8988T (cell line): ENCODE measurements at regions not wholly inside any gene's neighbourhood (a gene's known extent, or its start where the extent isn't known, plus 50 kb on each side); places are given as distances from the start of the nearest gene placed in this dataset.
"Not testable (repeated sequence)": the region's sequence is repeated elsewhere in the genome, so short reads cannot be mapped to it uniquely, and the experiment has no call there.

Experiments used
- DNase-seq: peaks from one replicate; pipeline ENCODE4 v3.0.0; 2011

DNA sequence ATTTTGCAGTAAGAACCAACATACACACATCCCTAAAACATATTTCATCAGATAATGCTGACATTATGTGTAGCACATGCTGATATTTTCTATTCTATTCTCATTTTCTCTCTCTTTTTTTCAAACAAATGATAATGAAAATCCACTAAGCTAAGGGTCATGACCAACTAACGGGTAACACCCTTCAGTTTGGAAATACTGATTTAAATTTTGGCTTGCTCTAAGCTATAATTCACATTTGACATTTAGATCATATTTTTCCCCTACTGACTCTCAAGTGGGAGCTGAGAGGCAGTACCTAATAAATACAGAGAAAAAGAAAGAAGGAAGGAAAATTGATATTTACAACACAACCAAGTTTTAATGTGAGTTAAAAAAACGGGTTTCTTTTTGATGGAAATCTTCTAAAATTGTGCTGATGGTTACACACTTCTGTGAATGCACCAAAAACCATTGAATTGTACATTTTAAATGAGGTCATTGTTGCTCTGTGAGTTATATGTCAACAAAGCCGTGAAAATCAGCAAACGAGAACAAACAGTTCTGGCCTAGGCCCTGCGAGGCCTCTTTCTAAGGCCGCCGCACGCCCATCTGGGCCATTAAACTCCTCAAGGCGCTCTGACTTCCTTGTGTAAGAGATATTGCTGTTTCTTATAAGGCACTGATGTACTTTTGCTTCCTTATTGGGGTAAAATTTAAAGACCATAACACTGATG lies 124.2 kb downstream of the GALR1 start:
- no peak for DNase-seq

DNA sequence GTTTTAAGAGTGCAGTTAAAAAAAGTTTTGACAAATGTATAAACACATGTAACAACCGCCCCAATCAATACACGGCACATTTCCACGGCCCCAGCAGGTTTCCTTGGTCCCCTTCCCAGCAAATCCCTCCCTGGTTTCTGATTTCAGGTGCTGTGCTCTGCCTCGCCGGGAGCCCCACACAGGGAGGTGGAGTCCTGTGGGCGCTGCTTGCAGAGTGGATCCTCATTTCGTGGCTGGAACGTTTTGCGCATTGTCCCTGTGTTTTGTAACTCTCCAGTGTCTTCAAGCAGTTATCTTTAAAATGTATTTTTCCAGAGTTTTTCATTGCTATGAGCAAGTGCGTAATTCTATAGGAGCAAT lies 124.8 kb downstream of the GALR1 start:
- no peak for DNase-seq

DNA sequence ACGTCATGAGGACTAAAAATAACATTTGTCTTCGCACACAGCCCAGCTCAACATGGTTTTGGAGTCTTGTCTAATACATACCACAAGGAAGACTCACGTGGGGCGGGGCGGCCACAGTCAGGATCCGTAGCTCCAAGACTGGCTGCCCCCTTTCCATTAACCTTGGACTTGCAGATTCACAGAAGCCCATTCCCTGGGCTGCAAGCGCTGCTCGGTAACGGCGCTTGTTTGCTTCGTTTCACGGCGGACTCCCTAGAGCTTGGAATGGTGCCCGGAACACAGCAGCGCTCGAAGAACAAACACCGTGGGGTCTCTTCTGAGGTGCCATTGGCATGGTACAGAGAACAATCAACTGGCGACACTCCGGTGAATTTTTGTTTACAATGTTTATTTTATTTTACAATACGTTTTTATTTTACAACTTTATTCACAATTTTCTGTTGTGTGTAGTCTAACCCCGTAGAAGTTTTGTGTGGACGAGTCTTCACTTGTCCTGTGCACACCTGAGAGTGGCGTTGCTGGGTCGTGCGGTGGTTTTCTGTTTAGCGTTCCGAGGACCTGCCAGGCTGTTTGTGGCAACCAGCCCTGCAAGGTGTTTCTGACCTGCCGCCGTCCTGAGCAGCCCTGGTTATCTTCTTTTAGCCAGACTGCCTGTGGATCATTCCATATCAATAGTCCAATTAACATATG lies 126.5 kb downstream of the GALR1 start:
- DNase-seq: no peak

DNA sequence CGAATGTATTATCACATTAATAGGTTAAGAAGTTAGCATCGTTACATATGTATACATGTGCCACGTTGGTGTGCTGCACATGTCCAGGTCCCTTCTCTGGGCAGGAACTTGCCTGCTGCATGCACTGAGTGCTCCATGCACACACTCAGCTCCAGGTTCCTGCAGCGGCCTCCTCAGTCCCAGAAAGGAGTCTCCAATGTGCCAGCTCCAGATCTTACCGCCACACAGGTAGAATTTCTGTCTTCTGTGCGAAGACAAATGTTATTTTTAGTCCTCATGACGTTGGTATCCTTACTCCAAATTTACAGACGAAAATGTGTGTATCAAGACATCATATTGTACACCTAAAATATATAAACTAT lies 127.1 kb downstream of the GALR1 start:
- no peak for DNase-seq

DNA sequence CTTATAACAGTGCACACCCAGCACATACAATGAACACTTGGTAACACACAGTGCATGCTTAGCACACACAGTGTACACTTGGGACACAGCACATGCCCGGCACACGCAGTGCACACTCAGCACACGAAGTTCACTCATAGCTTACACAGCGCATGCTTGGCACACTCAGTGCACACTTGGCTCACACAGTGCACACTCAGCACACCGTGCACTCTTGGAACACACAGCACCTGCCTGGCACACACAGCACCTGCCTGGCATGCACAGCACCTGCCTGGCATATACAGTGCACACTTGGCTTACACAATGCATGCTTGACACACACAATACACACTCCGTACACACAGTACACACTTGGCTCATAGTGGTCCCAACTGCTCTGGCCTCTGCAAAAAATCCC lies 128.2 kb downstream of the GALR1 start:
- DNase-seq: no peak

DNA sequence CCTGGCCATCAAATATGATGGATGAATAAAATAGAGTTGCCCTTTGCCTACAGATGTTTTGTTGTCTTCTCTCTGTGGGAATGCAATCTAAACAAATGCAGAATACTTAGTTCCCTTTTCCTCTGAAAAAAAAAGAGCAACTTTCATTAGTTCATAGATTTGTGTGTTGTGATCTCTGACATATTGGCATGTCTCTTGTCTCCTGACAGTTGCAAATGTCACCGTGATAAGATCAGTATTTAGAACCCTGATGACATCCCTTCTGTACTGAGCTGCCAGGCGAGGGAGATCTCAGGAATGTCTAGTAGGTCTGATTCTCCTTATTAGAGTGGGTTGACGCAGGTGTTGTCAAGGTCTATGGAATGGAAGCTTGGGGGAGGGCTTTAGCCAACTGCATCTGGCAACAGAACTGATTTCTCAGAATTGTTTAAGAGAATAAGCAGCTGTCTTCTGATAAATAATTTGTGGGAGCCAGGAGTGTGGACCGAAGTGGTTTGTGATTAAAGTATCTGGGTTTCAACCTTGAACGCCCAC lies 130.4 kb downstream of the GALR1 start:
- DNase-seq: no peak

DNA sequence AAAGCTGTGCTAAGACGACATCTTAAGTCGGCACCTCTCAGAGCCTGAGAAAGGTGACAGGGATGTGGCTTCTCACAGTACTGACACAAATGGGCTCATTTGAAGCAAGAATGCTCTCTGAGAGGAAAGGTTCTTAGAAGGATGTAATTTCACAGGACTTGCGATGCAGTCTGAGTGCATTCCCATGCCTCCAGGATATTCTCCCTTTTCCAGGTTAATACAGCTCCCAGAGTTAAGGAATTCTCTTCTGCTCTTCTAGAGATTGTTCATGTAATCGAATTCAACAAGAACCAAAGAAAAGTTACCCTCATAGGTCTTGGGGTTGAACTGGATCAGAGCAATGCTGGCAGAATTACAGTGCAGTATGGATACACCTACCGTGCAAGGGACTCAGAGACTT lies 131.0 kb downstream of the GALR1 start:
- no peak for DNase-seq

DNA sequence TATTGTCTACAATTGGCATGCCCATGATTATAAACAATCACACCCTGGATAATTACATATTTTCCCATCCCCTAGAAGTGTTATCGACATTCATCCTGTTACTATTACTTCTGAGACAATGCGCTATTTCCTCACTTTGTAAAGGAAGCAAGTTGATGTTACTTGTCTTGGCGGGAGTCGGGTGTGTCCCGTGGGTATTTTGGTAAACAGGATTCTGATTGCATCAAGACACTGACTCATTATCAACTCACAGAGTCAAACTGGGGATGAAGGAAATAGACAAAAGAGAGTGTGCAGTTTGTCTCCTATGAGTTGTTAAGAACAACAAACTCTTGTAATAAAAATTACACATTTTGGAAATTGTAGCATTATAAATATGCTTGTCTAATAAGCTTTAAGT lies 142.7 kb downstream of the GALR1 start:
- DNase-seq: no peak

DNA sequence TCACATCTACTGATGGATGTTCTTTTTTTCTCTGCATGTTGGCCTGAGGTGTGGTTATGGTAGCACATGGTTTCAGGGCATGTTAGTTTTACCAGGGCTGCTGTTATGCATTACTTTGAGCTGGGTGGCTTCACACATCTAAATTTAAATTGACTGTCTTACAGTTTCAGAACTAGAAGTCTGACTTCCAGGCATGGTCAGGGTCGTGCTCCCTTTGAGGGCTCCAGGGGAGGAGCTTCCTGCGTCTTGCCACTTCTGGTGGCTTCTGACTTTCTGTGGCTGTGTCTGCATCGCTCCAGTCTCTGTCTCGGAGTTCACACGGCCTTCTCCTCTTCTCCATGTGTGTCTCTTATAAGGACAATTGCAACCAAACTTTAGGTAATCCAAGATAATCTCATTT lies 143.9 kb downstream of the GALR1 start:
- DNase-seq: no peak

DNA sequence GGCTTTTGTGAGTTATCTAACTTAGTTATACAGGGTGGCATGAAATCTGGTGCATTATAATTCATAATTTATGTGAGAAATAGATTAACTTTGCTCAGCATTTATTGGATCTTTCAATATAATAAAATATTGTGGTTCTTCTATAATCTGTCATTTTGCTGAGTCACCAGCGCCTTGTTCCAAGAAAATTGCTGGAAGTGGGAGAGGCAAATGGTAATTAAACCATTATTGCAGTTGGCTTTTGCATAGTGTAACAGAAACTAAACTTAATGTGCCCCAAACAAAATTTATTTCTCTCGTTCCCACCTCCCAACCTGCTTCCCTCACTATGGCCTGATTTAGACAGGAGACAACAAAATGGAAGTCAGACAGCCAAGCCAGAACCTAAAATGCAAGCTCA lies 146.3 kb downstream of the GALR1 start:
- DNase-seq: no peak

DNA sequence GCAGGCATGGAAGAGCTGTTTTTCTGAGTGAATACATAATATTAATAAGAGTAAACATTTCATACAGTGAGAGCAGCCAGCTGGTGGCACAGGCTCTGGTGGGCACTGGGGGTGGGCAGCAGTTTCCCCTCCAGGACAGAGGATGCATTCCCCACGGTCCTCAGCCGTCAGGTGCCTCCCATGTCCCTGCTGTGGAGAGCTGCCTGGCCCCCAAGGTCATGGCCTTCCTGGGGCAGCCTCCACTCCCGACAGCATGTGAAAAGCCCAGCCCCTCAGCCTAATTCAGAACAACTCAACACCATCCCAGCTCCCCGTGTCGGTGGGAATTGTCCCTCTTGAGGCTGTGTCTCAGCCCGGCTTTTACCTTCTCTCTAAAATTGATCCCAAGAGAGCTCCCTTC lies 147.4 kb downstream of the GALR1 start:
- DNase-seq: no peak

DNA sequence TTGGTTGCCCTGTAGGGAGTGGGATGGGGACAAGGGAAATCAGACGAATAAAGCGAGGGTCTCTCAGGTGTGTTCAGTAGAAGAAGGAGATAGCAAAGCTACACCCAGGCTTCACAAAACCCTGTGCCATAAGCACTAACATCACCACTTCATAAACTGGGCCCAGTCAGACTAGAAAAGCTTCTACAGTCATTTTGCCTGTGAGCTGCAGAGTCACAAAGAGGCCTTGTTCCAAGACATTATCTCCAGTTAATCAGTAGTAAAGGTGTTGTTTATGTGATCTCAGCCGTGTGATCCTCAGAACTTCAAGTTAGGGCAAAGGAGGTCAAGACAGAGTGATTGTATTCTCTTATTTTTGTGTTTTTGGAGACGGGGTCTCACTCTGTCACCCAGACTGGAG lies 148.0 kb downstream of the GALR1 start:
- DNase-seq: no peak

DNA sequence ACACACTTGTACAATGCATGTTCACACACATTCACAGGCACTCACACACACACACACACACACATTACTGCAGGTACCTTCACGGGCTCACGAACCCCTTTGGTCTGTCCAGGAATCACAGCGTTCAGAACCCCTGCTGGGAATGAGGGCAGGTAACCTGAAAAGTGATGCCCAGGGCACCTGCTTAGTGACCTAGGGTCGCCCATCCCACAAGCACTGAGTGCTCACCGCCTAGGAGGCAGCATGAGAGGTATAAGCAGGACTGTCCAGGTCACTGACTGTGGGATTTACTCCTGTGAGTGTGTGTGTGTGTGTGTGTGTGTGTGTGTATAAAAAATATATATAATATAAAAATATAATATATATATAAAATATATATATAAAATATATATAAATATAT lies 150.9 kb downstream of the GALR1 start:
- DNase-seq: no peak

DNA sequence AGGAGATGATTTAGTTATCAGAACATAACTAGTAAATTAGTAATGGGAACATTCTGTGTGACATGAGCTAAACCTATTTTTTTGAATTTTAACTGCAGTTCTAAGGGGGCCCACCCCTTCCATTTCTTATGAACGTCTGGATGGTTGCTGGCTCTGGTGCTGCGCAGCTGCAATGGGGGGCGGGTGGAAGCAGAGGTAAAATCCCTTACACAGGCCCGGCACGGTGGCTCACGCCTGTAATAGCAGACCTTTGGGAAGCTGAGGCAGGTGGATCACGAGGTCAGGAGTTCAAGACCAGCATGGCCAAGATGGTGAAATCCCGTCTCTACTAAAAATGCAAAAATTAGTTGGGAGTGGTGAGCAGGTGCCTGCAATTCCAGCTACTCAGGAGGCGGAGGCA lies 151.5 kb downstream of the GALR1 start:
- DNase-seq: no peak

DNA sequence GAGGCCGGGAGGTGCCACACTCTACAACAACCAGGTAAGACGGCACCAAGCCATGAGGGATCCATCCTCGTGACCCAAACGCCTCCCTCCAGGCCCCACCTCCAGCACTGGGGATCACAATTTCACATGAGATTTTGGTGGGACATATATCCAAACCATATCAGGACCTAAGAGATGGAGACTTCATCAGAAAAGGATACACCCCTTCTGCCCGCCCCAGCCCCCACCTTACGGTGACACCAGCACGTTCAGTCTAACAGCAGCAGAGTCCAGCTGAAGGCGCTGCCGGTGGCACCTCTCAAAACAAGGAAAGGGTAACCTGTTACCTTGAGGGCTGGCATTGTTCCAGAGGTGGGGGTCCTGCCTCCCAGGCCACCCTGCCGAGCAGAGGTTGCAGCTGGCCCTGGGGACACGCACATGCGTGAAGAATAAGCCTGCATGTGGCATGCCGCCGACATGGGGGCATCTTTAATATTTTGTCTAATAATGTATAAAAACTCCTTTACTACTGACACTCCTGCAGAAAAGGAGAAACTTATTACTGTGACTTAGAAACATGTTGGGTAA lies 154.4 kb downstream of the GALR1 start:
- no peak for DNase-seq

DNA sequence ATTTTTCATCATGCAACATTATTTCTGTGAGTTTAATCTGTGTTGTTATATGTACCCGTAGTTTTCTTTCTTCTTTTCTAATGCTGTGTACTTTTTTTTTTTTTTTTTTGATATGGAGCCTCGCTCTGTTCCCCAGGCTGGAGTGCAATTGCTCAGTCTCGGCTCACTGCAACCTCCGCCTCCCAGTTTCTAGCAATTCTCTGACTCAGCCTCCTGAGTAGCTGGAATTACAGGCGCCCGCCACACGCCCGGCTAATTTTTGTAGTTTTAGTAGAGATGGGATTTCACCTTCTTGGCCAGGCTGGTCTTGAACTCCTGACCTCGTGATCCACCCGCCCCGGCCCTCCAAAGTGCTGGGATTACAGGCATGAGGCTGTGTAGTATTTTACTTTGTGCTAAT lies 155.4 kb downstream of the GALR1 start:
- DNase-seq: no peak

DNA sequence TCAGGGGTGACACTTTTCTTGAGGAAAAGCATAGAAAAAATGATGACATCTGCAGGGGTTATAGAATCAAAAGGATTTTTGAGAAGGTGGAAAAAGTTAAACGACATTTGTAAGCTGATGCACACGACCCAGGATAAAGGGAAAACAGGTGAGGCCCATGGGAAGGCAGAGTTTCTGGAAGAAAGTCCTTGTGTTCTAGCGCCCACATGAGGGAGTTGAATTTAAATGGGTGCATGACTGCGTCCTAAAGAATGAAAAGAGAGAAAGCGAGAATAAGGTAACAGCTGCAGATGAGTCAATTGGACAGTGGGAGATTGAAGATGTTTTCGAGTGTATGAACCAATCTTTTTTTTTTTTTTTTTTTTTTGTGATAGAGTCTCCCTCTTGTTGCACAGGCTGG lies 158.1 kb downstream of the GALR1 start:
- no peak for DNase-seq

DNA sequence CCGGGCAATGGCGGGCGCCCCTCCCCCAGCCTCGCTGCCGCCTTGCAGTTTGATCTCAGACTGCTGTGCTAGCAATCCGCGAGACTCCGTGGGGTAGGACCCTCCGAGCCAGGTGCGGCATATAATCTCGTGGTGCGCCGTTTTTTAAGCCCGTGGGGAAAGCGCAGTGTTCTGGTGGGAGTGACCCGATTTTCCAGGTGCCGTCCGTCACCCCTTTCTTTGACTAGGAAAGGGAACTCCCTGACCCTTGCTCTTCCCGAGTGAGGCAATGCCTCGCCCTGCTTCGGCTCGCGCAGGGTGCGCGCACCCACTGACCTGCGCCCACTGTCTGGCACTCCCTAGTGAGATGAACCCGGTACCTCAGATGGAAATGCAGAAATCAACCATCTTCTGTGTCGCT lies 171.9 kb downstream of the GALR1 start:
- not testable (repeated sequence) for DNase-seq

DNA sequence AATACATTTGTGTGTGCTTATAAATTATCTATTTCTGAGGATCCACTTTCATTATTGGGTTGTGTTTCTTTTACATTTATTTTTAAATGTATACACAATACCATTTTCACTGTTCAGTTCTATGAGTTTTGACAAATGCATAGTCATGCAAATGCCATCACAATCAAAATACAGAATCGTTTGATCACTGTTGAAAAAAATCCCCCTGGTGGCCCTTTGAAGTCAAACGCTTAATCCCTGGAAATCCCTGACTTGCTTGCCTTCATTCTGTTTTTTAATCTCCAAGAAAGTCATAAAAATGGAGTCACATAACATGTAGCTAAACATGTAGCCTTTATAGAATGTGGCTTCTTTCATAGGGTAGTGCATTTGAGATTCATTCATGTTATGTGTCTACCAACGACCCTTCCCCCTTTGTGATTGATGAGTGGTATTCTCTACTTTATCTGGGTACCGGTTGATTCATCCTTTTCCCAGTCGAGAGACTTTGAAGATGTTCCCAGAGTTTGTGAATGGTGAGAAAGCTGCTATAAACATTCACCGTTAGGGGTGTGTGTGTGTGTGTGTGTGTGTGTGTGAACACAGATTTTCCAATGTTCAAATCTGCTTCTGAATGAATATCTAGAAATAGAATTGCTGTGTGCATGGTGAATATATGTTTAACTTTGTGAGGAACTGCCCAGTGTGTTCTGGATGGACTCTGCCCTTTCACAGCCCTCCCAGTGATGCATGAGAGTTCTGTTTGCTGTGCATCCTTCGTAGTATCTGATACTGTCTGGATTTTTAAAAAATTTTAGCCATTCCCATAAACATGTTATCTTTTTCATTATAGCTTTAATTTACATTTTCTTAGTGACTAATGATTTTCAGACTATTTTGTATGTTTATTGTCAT lies 173.6 kb downstream of the GALR1 start:
- DNase-seq: no peak

DNA sequence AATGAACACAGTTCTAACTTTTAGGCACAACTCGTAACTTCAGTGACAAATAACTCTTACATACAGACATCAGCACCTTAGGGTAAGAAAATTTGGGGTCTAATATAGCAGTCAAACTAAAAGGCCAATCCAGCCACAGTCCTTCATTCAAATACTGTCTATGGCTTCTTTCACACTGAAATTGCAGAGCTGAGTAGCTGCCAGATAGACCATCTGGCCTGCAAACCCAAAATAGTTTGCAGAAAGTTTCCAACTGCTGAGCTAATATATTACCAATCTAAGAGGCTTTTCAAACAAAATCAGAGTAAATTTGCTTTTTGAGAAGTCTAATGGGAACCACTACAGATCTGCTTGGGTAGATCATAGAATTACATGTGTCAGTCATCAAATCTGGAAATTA lies 183.4 kb downstream of the GALR1 start:
- DNase-seq: no peak

DNA sequence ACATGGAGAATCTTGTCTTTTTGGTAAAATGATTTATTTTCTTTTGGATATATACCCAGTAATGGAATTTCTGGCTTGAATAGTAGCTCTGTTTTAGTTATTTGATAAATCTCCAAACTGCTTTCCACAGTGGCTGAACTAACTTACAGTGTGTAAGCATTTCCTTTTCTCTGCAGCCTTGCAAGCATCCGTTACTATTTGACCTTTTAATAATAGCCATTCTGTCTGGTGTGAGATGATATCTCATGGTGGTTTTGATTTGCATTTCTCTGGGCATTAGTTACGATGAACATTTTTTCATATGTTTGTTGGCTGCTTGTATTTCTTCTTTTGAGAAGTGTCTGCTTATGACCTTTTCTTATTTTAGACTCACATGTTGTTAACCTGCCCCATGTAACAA lies 190.2 kb downstream of the GALR1 start:
- DNase-seq: no peak

DNA sequence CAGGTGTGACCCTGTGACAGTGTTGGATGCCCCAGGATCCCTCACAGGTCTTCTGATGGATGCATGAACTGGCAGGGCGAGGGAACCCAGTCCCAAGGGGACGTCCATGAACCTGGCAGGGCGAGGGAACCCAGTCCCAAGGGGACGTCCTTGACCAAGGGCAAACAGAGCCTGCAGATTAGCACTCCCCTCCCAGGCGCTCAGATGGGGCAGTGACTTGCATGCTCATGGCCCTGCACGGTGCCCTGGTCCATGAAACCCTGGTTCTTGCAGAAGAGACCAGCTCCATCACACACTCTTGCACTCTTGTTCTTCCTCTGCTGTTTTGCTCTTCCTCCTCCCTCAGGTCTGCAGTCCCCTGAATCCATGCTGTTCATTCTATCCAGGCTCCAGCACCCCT lies 192.7 kb downstream of the GALR1 start:
- DNase-seq: no peak

DNA sequence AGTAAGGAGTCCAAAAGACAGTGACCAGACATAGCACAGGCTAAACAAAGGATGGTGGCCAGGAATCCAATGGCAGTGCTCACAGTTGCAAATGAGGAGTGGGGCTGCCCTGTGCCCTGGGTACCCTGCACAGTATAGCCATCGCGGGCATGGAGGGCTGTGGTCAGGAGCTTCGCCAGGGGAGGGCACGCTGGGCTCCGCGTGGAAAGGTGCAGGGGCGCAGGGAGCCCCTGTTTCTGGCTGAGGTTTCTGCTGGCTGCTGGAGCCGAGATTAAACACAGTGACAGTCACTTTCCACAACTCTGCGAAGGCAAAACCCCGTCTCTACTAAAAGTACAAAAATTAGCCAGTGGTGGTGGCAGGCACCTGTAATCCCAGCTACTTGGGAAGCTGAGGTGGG lies 194.7 kb downstream of the GALR1 start:
- DNase-seq: no peak

DNA sequence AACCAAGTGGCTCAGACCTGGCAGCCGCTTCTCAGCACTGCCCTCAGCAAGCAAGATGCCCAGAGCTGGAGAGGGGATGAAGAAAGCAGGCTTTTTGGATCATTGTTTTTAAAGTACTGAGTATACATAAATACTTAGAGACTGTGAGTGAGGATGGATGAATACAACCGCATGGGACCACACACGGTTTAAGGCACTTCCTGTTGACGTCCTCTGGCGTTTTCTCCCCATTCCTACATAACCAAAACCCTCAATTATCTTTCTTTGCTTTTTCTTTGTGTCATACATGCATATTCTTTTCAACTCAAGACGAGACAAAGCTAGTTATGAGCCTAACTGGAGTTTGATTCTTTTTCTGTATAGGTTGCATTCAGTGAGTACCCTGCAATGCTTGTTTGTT lies 198.4 kb downstream of the GALR1 start:
- no peak for DNase-seq
